Posterior vena cava (tissue), 2 donors: ENCODE measurements at regions not wholly inside any gene's neighbourhood (a gene's known extent, or its start where the extent isn't known, plus 50 kb on each side); places are given as distances from the start of the nearest gene placed in this dataset.

Experiments used
- DNase-seq: peaks from one replicate; pipeline ENCODE4 v3.0.0-alpha.2; 2020; ENCODE audit warnings: low spot score
- intact Hi-C, 2 donors: fragments of 100-400 bp; cut with DNase I; formaldehyde crosslinking; loops; one replicate each; pipeline versions ENCODE4 v1.14.1 to v1.14.2; 2022 to 2023
- donor health status: DM: yes; HTN: yes; CAD: no.
- donor health status: DM: yes; HTN: yes; CAD: no.

DNA sequence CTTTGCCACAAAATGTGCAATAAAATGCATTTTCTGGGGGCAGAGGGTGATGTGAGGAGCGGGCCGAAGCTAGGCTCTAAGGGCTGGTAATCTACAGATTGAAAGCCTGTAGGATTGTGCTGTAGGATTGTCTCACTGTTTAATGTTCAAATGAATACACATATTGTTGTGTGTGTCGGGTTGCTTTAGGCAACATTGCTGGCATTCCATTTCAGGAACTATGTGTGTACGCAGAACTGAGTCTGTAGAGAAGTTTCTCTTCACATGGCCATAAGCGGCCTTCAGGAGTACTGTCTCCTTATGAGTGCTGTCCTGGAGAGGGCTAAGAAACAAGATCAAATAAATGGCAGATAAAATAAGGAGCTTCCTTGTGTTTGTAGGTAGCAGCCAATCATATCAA is 540.2 kb downstream of the GATA3 start:
- intact Hi-C loops: no loop called here
- DNase-seq: no peak

- intact Hi-C loops: no loop called here
- no peak for DNase-seq
Measured at GRCh38 chr10:8595140-8595539, 540.7 kb downstream of the GATA3 start.

- intact Hi-C loops: no loop called here
- DNase-seq: no peak
Measured at GRCh38 chr10:8596929-8597472, 542.5 kb downstream of the GATA3 start.

DNA sequence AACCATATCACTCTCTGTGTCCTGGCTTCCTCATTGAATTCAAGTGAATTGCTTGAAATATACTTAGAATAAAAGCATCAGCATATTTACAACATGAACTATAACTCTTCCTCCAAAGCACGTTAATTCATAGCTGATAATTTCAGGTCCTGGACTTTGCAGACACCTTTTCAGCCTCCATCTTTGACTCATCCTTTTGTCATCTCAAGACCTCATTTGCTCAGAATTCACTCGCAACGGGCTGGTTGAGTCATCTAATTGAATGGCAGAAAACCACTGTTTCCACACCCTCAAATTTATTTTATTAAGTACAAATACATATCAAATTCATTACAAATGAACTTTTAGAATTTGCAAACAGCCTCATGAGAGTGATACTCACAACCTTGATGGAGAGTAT is 545.7 kb downstream of the GATA3 start:
- intact Hi-C loops: no loop called here
- no peak for DNase-seq

DNA sequence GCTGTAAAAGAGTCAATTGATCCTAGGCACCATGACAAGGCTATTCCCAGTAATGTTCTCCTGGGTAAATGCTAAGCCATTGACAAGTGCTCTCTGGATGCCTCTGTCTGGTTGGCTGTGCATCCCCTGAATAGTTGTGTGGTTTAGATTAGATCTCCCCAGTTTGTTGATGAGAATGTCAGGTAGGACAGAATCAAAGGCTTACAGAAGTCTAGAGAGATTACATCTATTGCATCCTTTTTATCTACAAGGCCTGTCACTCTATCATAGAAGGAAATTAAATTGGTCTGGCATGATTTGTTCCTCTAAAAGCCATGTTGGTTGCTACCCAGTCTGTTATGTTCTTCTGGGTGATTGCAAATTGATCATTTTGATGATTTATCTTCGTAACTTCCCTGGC is 548.3 kb downstream of the GATA3 start:
- intact Hi-C loops: no loop called here
- DNase-seq: no peak

- DNase-seq: no peak
- intact Hi-C loops: no loop called here
Measured at GRCh38 chr10:8614054-8614565, 559.6 kb downstream of the GATA3 start.

DNA sequence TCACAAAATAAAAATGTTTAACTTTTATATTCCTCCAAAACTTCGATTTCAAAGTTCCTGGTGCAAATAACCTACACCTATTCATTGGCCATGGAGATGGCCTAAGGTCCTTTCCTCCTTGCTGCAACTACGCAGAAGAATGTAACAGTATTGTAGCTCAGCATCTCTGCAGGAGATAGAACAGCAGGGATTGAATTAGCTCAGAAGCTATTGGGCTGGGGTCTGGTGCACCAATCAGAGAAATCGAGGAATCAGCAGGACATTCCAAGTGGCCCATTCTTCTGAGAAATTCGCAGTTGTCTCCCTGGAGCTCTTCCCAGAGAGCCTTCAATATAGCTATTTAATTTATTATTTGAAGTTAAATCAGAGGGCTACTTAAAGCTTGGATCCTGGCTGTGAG is 560.6 kb downstream of the GATA3 start:
- DNase-seq: no peak
- intact Hi-C loops: no loop called here

DNA sequence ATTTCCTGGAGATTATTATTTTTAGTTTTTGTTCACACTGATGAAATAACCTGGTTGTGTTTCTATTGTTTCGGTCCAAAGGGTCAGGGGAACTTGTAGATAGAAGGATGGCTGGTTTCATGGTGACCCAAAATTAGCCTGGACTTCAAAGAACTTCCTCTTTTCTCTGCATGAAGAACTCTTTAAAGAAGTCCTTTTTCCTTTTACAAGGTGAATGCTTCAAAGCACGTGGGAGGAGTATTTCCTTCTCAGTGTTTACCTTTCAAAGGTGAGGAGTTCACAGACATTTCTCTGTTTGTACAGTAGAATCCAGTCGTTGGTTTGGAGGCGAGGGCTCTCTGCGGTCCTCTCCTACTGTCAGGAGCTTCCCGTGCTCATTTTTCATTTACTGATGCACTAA is 561.7 kb downstream of the GATA3 start:
- intact Hi-C loops: no loop called here
- no peak for DNase-seq

DNA sequence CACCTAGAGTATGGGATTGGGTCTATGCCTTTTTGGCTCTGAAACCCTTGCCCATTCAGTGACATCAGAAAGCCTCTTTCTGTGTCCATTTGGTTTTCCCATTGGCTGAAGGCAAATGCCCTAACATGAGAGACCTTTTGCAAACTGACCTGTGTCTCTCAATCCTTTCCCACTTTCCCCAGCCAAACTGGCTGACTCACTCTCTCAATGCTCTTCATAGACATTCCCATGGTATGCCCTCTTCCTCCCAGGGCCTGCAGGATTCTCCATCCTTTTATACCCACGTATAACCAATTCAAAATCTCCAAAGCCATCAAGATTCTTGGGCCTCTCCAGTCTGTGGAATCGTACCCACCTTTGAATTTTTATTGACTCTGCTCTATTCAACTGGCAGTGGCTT is 563.3 kb downstream of the GATA3 start:
- intact Hi-C loops: no loop called here
- no peak for DNase-seq

- intact Hi-C loops: no loop called here
- DNase-seq: no peak
Measured at GRCh38 chr10:8618834-8619233, 564.3 kb downstream of the GATA3 start.

DNA sequence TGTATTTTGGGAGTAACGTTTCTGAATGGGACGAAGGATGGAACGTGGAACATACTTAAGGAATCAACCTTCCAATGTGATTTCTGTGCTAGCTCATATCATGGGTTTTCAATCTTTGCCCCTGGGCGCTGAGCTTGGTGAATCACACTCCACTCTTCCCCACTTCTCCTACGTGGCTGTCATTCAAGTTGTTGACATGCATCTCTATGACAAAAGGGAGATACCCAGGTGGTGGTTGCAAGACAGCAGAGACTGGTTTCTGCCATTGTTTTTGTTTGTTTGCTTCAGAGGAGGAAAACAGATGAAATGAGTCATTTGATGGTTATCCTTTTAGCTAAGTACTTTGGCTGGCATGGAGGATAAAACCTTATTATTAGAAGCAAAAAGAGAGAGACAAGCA is 573.9 kb downstream of the GATA3 start:
- DNase-seq: no peak
- intact Hi-C loops: loop anchor here in 1 of 2 donors (2.0 kb wide), 1 partner anchor 46 kb away; no protein-coding TSS in a partner anchor

- intact Hi-C loops: no loop called here
- DNase-seq: no peak
Measured at GRCh38 chr10:8633909-8634308, 579.4 kb downstream of the GATA3 start.

DNA sequence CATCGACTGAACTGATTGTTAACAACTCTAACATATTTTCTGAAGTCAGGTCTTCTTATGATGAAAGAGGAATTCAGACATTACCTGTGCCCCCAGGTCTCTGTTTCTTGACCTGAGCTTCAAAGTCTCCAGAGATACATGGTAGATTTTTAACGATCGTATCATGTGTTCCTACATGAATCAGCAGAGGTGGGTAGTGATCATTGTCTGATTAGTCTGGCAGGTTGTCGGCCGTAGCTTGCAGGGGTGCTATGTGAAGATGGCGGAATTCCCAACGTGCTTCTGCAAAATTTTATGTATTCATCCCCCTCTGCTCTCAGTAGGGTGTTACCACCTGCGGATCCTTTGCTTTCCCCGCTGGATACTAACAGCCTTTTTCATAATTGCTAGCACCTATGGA is 581.9 kb downstream of the GATA3 start:
- DNase-seq: no peak
- intact Hi-C loops: no loop called here

DNA sequence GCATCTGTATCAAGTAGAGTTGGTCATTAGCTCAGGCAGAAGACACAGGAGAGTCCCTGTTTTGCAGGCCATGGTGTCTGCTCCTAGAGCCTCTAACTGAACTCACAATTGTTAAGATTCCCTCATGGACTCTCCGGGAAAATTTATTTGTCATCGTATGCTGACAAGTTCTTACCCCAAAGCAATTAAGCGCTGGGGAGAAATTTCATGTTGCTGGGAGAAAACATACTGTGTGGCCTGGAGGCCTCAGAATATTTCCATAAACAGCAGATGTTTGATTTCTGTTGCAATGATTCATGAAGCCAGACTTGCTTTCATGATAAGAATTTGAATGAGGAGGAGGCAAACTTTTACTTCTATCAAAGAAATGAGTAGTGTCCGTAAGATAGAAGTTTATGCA is 583.2 kb downstream of the GATA3 start:
- no peak for DNase-seq
- intact Hi-C loops: no loop called here

DNA sequence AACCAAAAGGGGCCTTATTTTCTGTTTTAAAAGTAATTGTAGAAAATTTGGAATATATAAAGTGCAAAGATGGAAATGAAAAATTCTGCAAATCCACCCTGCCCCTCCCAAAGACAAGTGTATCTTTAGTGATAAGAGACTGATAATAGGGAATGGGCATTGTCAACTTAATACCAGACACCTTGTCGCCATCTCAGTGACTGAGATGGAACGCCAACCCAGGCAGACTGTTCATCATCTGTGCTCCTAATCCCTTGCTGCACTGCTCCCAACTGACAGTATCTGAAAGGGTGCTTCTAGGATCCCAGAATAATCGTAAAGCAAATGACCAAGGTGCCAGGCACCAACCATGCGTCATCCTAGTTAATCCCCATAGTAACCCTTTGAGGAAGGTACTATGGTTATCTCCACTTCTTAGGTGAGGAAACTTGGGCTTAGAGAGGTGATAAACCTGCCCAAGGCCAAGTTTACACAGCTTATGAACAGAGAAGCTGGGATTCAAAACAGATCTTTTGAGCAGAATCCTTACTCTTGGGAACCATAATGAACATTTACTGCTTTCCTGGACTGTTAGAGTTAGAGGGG is 583.7 kb downstream of the GATA3 start:
- intact Hi-C loops: no loop called here
- no peak for DNase-seq

GRCh38 chr10:8639486-8640185 is 585.1 kb downstream of the GATA3 start:
- DNase-seq: no peak
- intact Hi-C loops: no loop called here

DNA sequence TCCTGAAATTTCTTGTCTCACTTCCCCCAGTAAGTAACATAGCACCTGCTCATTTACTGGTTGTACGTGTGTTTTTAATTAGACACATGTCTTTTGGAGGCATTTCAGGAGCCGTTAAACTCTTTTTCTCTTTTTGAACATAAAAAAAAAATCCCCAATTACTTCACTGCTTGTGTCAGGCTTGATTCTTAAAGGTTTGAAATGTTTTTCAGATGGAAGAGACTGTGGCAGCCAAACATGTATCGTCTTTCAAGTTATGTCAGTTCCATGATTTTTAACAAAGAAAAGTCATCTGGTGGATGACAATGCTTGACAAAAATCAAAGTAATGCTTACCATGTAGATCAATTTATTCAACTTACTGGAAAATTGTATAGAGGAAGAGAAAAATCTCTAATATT is 585.8 kb downstream of the GATA3 start:
- intact Hi-C loops: no loop called here
- no peak for DNase-seq

DNA sequence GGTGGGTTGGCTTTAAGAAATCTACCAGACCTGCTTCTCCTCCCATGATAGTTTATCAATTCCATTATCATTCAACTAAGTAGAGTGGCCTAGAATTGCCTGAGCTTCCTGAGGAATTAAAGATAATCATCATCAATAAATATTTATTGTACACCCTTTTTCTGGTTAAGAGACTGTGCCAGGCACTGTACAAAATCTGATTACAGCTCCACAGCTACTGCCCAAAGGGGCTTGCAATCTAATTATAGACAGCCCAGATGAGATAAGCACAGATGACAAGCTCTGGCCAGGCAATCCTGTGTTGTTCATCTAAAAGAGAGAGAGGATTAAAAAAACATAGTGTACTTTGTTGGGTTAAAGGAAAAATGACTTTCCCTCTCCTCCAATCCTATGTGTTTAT is 586.4 kb downstream of the GATA3 start:
- intact Hi-C loops: no loop called here
- DNase-seq: no peak

DNA sequence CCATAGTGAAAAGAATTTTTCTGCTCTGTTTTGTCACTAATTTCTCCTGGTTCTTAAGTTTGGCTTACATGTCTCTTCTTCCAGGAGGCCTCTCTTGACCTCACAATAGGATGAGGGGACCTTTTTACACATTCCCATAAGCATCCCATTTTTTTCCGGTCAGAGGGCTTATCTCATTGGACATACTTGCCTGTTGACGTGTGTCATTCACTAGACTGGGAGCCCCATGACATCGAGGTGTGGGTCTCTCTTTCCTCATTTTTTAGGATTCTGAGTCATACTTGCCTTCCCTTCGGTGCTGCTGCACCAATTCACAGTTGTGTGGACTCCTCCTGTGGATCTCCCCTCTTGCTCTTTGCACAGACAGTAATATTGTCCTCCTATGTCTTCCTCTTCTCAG is 601.8 kb downstream of the GATA3 start:
- intact Hi-C loops: no loop called here
- DNase-seq: no peak

DNA sequence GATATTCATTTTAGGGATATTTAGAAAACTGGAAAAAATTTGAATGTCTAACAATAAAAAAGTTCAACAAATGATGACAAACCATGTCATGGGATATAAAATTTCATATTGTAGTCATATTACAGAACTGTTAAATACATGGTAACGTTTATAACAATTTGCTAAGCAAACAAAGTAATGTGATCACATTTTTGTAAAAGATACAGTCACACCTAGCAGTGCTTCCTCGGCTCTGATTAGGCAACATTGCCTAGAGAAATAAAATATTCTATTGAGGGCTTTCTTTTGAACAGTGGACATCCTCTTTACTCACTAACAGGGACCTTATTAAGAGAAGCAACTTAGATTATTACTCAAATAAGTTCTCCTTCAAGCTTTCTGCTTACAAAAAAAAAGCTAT is 605.5 kb downstream of the GATA3 start:
- no peak for DNase-seq
- intact Hi-C loops: no loop called here

GRCh38 chr10:8661886-8662285 is 607.4 kb downstream of the GATA3 start:
- DNase-seq: no peak
- intact Hi-C loops: no loop called here
